ENCODE measurements at regions not wholly inside any gene's neighbourhood (a gene's known extent, or its start where the extent isn't known, plus 50 kb on each side); places are given as distances from the start of the nearest gene placed in this dataset.

DNA sequence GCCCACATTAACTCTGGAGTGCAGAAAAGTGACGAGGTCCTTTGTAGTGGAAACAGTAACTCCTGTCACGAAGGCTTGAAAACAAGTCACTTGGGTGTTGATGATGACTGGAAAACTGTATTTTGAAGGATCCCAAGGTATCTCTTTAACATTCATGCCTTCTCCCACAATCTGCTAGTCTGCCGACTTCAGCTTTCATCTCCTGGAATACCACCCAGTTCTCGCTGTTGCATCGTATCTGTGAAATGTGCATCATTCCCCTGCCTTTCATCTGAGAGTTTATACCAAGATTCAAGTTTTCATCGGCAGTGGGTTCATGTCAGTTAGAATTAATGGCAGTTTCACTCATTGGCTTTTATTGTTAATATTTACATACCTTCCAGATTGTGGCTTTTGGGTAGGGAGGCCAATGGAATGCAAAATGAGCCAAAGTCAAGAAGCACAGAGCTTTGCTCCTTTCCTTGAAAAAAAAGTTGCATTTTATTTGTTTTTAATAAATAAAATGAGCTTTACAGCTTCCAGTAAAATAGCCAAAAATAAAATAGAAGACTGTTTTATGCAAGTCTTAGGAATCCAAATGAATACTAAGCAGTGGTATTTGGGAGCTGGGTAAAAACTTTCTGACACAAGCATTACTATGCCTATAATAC lies 575.2 kb upstream of the WWC1 start:
- TF ChIP-seq, protein P1, sequence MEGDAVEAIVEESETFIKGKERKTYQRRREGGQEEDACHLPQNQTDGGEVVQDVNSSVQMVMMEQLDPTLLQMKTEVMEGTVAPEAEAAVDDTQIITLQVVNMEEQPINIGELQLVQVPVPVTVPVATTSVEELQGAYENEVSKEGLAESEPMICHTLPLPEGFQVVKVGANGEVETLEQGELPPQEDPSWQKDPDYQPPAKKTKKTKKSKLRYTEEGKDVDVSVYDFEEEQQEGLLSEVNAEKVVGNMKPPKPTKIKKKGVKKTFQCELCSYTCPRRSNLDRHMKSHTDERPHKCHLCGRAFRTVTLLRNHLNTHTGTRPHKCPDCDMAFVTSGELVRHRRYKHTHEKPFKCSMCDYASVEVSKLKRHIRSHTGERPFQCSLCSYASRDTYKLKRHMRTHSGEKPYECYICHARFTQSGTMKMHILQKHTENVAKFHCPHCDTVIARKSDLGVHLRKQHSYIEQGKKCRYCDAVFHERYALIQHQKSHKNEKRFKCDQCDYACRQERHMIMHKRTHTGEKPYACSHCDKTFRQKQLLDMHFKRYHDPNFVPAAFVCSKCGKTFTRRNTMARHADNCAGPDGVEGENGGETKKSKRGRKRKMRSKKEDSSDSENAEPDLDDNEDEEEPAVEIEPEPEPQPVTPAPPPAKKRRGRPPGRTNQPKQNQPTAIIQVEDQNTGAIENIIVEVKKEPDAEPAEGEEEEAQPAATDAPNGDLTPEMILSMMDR (IDR thresholded peaks at IDR 0.05; ENCODE audit: insufficient read depth, low read length, poor library complexity, severe bottlenecking): no peak
- DNase-seq (ENCODE audit: low read depth): no peak
- H3K36me3 ChIP-seq (ENCODE audit: control insufficient read depth, insufficient read depth, low read length): no peaks in the 10 kb centered on the region
- no peak overlapping the region for H3K4me3 ChIP-seq (ENCODE audit: low read depth, low read length)
- no peaks in the 10 kb centered on the region for H3K27me3 ChIP-seq (ENCODE audit: control insufficient read depth, insufficient read depth, low read length)

DNA sequence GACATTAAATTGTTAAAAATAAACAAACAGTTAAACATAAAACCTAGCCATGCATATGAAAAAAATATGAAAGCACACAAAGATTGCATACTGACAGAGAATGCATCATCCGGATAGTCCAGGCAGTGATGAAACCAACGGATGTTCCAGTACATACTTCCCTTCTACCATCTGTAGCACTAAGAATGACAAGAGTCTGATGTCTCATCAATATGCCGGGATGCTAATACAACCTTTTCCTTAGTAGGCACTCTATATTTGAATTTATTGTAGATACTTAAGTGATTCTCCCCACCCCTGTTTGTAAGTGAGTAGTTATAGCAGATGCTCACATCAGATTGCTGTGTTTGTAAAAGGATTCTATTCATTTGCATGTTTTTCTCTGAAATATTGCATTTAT lies 571.2 kb upstream of the WWC1 start:
- Histone ChIP-seq H3K4me3 (ENCODE audit: low read depth, low read length) (no peak overlapping the region), H3K36me3 (ENCODE audit: control insufficient read depth, insufficient read depth, low read length) (no peaks in the 10 kb centered on the region), H3K27me3 (ENCODE audit: control insufficient read depth, insufficient read depth, low read length) (no peaks in the 10 kb centered on the region)
- TF ChIP-seq, protein P1 (IDR thresholded peaks at IDR 0.05; ENCODE audit: insufficient read depth, low read length, poor library complexity, severe bottlenecking): no peak
- no peak for DNase-seq (ENCODE audit: low read depth)

DNA sequence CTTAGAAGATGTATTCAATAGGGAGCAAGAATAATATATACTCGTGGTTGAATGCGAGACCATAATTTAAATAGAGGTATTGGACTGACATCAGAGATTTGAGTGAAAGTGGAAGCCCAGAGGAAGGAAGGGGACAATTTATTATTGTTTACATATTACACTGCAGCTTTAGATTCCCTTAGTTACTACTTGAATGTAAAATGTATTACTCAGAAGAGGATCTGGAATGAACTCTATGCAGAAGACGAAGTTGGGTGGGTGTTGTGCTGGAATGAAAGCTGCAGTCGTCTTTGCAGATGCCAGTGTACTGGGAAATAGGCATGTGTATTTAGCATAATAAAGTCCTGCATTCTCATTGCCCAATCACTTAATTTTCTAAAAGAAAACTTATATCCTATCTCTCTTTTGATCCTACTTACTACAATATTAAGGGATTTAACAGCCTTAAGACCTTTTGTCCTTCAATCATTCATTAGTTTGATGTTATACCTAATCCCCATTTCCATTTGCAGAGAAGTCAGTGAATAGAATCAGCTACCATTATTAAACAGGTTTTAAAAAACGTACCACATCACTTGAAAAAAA lies 570.7 kb upstream of the WWC1 start:
- Histone ChIP-seq H3K4me3 (ENCODE audit: low read depth, low read length) (no peak overlapping the region), H3K27me3 (ENCODE audit: control insufficient read depth, insufficient read depth, low read length) (no peaks in the 10 kb centered on the region), H3K36me3 (ENCODE audit: control insufficient read depth, insufficient read depth, low read length) (no peaks in the 10 kb centered on the region)
- DNase-seq (ENCODE audit: low read depth): no peak
- TF ChIP-seq, protein P1 (IDR thresholded peaks at IDR 0.05; ENCODE audit: insufficient read depth, low read length, poor library complexity, severe bottlenecking): no peak

DNA sequence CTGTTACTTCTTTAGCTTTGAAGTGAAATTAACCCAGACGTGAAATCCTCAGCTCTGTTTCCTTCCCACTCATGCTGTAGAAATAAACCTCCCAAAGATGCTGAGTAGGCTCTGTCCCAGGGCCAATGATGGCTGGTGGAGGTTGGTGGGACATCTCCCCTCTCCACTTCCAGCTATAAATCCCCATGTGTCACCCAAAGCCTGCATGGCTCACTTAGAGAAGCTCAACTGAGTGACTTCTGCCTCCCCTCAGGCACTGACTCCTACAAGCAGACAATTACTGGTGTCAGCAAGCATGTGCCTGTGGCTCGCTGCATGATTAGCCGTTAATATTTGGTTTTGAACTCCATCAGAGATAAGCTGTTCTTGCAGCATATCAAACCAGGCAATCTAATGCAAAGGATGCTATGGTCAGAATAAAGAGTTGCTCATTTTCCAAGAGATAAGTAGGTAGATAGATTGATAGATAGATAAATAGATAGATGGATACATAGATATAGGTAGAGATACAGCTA lies 569.5 kb upstream of the WWC1 start:
- Histone ChIP-seq H3K27me3 (ENCODE audit: control insufficient read depth, insufficient read depth, low read length) (no peaks in the 10 kb centered on the region), H3K36me3 (ENCODE audit: control insufficient read depth, insufficient read depth, low read length) (no peaks in the 10 kb centered on the region), H3K4me3 (ENCODE audit: low read depth, low read length) (no peak overlapping the region)
- TF ChIP-seq, protein P1 (IDR thresholded peaks at IDR 0.05; ENCODE audit: insufficient read depth, low read length, poor library complexity, severe bottlenecking): no peak
- no peak for DNase-seq (ENCODE audit: low read depth)

DNA sequence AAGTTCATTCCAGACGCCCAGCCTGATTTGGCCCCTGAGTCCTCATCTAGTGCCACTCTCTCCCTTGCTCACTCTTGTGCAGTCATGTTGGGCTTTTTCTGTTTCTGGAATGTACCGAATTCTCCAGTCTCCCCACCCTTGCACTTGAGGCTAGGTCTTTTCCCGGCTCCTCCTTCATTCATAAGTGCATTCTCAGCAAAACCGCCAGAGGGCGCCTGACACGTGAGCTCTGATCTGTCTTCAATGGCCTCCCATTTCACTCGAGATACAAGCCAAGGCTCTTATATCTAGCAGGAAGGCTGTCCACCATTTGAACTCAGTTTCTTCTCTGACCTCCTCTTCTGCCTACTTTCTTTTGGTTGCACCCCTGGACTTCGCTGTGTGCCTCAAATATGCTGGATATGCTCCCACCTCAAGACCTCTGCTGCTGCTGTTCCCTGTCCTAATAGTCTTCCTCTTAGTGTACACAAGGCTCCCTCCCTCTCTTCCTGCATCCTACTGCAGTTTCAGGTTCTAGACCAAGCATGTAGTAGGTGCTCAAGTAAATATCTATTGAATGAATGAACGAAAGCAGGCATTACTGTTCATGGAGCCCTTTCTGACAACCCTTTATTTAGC lies 568.1 kb upstream of the WWC1 start:
- H3K36me3 ChIP-seq (ENCODE audit: control insufficient read depth, insufficient read depth, low read length): no peaks in the 10 kb centered on the region
- TF ChIP-seq, protein P1 (IDR thresholded peaks at IDR 0.05; ENCODE audit: insufficient read depth, low read length, poor library complexity, severe bottlenecking): peak; percentile 88
- H3K4me3 ChIP-seq (ENCODE audit: low read depth, low read length): no peak overlapping the region
- DNase-seq (ENCODE audit: low read depth): peak; percentile 37
- H3K27me3 ChIP-seq (ENCODE audit: control insufficient read depth, insufficient read depth, low read length): no peaks in the 10 kb centered on the region

Measured in kidney epithelial cell (primary cell).